Bronchial epithelial cell (primary cell): ENCODE measurements at regions not wholly inside any gene's neighbourhood (a gene's known extent, or its start where the extent isn't known, plus 50 kb on each side); places are given as distances from the start of the nearest gene placed in this dataset.
"Not testable (repeated sequence)": the region's sequence is repeated elsewhere in the genome, so short reads cannot be mapped to it uniquely, and the experiment has no call there.

Experiments
- DNase-seq: peaks from one replicate; pipeline ENCODE4 v3.0.0-alpha.2; 2010; ENCODE audit warnings: low read depth
- FAIRE-seq: peaks from 2 replicates; lab custom pipeline; 2011; peaks lifted over from hg19 to GRCh38; lab: Jason Lieb, UNC
- H3K27me3 ChIP-seq: 2 replicates; pipeline ENCODE4 v1.5.1; 2011; ENCODE audit warnings: low read length; ENCODE audit not compliant: control insufficient read depth, insufficient read depth
- H3K36me3 ChIP-seq: 2 replicates; pipeline ENCODE4 v1.5.1; 2011; ENCODE audit warnings: low read length; ENCODE audit not compliant: control insufficient read depth, insufficient read depth
- H3K4me3 ChIP-seq: 2 replicates; pipeline ENCODE4 v1.5.1; 2011; ENCODE audit warnings: mild to moderate bottlenecking, low read depth, low read length, control low read depth
- CTCF ChIP-seq: IDR thresholded peaks from 2 replicates; pipeline ENCODE4 v1.5.1; 2011; ENCODE audit warnings: mild to moderate bottlenecking, moderate library complexity, low read length, control low read depth, inconsistent platforms; ENCODE audit not compliant: insufficient read depth, severe bottlenecking

GRCh38 chr4:184335520-184335919 is 117.8 kb upstream of the ENPP6 start:
- DNase-seq: no peak
- H3K27me3 ChIP-seq: no peaks in the 10 kb centered on the region
- FAIRE-seq: no peak
- H3K4me3 ChIP-seq: no peak overlapping the region
- H3K36me3 ChIP-seq: no peaks in the 10 kb centered on the region
- no peak for TF ChIP-seq CTCF

- not testable (repeated sequence) for FAIRE-seq, H3K4me3 ChIP-seq, H3K36me3 ChIP-seq, DNase-seq, H3K27me3 ChIP-seq
Measured at GRCh38 chr4:184333446-184333845, 115.8 kb upstream of the ENPP6 start.

GRCh38 chr4:184331268-184331995 is 113.8 kb upstream of the ENPP6 start:
- no peak for FAIRE-seq
- no peak for TF ChIP-seq CTCF
- H3K27me3 ChIP-seq: no peaks in the 10 kb centered on the region
- no peak overlapping the region for H3K4me3 ChIP-seq
- no peaks in the 10 kb centered on the region for H3K36me3 ChIP-seq
- DNase-seq: peak; percentile 59

GRCh38 chr4:184330517-184331094 is 112.9 kb upstream of the ENPP6 start:
- H3K36me3 ChIP-seq, FAIRE-seq, DNase-seq, H3K27me3 ChIP-seq, H3K4me3 ChIP-seq: not testable (repeated sequence)

GRCh38 chr4:184329659-184330400 is 112.2 kb upstream of the ENPP6 start:
- TF ChIP-seq CTCF: no peak
- Histone ChIP-seq H3K36me3 (no peaks in the 10 kb centered on the region), H3K27me3 (no peaks in the 10 kb centered on the region), H3K4me3 (no peak overlapping the region)
- DNase-seq: no peak
- FAIRE-seq: peak; percentile 70

- Histone ChIP-seq H3K27me3 (no peaks in the 10 kb centered on the region), H3K4me3 (no peak overlapping the region), H3K36me3 (no peaks in the 10 kb centered on the region)
- FAIRE-seq (no peak), DNase-seq (peak; percentile 54)
- no peak for TF ChIP-seq CTCF
Measured at GRCh38 chr4:184329235-184329634, 111.6 kb upstream of the ENPP6 start.
